Lower leg skin (tissue), 4 donors: ENCODE measurements at regions not wholly inside any gene's neighbourhood (a gene's known extent, or its start where the extent isn't known, plus 50 kb on each side); places are given as distances from the start of the nearest gene placed in this dataset.

ENCODE experiments used
- DNase-seq, 2 donors: peaks; one replicate each; pipeline ENCODE4 v3.0.0-alpha.2; 2019; ENCODE audit warnings: low spot score in 2 of 2
- H3K4me3 ChIP-seq: fragments of 200-600 bp; sonication (generic); 2 replicates; pipeline ENCODE4 v1.5.1; 2017; ENCODE audit warnings: mild to moderate bottlenecking, low read depth; ENCODE audit not compliant: poor library complexity, severe bottlenecking
- CTCF ChIP-seq, 3 donors: fragments of 450-650 bp; IDR thresholded peaks; one replicate each; pipeline ENCODE4 v1.5.1; 2016; ENCODE audit warnings: antibody characterized with exemption in 3 of 3, mild to moderate bottlenecking in 3 of 3, moderate library complexity in 2 of 3
- POLR2A ChIP-seq, 2 donors: fragments of 450-650 bp; IDR thresholded peaks; one replicate each; pipeline ENCODE4 v1.6.1; 2016 to 2017; ENCODE audit warnings: antibody characterized with exemption in 2 of 2, mild to moderate bottlenecking in 1 of 2, moderate library complexity in 1 of 2
- WGBS, 2 donors: methylation state at CpG; one replicate each; pipeline ENCODE4 v1.1.5; 2018; 5-methylcytosine and 5-hydroxymethylcytosine counted together
- intact Hi-C: fragments of 100-400 bp; cut with DNase I; formaldehyde crosslinking; loops from one replicate; pipeline ENCODE4 v1.15.0; 2023; ENCODE audit warnings: low total_unique reads

GRCh38 chr2:225122583-225123486, 80.6 kb upstream of the DOCK10 start:
- 52 to 54% methylated on average over 15 of the region's 15 CpGs for WGBS, 2 donors
- no peak for DNase-seq
- TF ChIP-seq CTCF (IDR thresholded peaks at IDR 0.05) (no peak), POLR2A (IDR thresholded peaks at IDR 0.05) (no peak)
- no peak overlapping the region for H3K4me3 ChIP-seq
- intact Hi-C loops = loop anchor here (5.0 kb wide), 1 partner anchor 534 kb away; no protein-coding TSS in a partner anchor

- no peak for TF ChIP-seq POLR2A (IDR thresholded peaks at IDR 0.05)
- no peak for TF ChIP-seq CTCF (IDR thresholded peaks at IDR 0.05)
- intact Hi-C loops = loop anchor here (5.0 kb wide), 1 partner anchor 535 kb away; no protein-coding TSS in a partner anchor
- H3K4me3 ChIP-seq = no peak overlapping the region
- DNase-seq = no peak
- WGBS, 2 donors = 84 to 88% methylated on average over 8 of the region's 8 CpGs
Observed at GRCh38 chr2:225122007-225122406, 79.7 kb upstream of the DOCK10 start.

- 14 to 23% methylated on average over 1 of the region's 1 CpG for WGBS, 2 donors
- no peak overlapping the region for H3K4me3 ChIP-seq
- intact Hi-C loops = loop anchor here (5.0 kb wide), 1 partner anchor 537 kb away; no protein-coding TSS in a partner anchor
- no peak for TF ChIP-seq POLR2A (IDR thresholded peaks at IDR 0.05)
- TF ChIP-seq CTCF (IDR thresholded peaks at IDR 0.05) = no peak
- DNase-seq = no peak
Observed at GRCh38 chr2:225120186-225120585, 77.9 kb upstream of the DOCK10 start.

GRCh38 chr2:225117051-225117716, 74.9 kb upstream of the DOCK10 start:
- intact Hi-C loops = no loop called here
- no peak for DNase-seq
- no peak overlapping the region for H3K4me3 ChIP-seq
- no peak for TF ChIP-seq POLR2A (IDR thresholded peaks at IDR 0.05)
- no peak for TF ChIP-seq CTCF (IDR thresholded peaks at IDR 0.05)
- WGBS, 2 donors = 51 to 57% methylated on average over 2 of the region's 2 CpGs

GRCh38 chr2:225114786-225115323, 72.6 kb upstream of the DOCK10 start:
- no peak for DNase-seq
- 85% methylated on average over 2 of the region's 2 CpGs for WGBS, 2 donors
- H3K4me3 ChIP-seq = no peak overlapping the region
- intact Hi-C loops = no loop called here
- TF ChIP-seq CTCF (IDR thresholded peaks at IDR 0.05) (no peak), POLR2A (IDR thresholded peaks at IDR 0.05) (no peak)
